ENCODE measurements at regions not wholly inside any gene's neighbourhood (a gene's known extent, or its start where the extent isn't known, plus 50 kb on each side); places are given as distances from the start of the nearest gene placed in this dataset.
"Not testable (repeated sequence)": the region's sequence is repeated elsewhere in the genome, so short reads cannot be mapped to it uniquely, and the experiment has no call there.

GRCh38 chrX:65851306-65851705 is 183.9 kb downstream of the MSN start:
- intact Hi-C loops (cut with micrococcal nuclease); H3K4me2 ChIP-seq (ENCODE audit: low read length); H3K36me3 ChIP-seq (ENCODE audit: control insufficient read depth in 1 of 2, insufficient read depth in 2 of 2, low read length in 2 of 2); DNase-seq (ENCODE audit: low read depth, low spot score); RAD21 ChIA-PET (ENCODE audit: low non-redundant PET in 1 of 2, low total read pairs in 2 of 2, uncharacterized antibody in 2 of 2, unreplicated experiment in 2 of 2); H3K4me3 ChIP-seq (replicated peaks in 1 of 2; ENCODE audit: low read depth in 1 of 2, low read length in 2 of 2); POLR2A ChIA-PET; H3K27ac ChIP-seq (ENCODE audit: low read depth, low read length); H4K20me1 ChIP-seq (ENCODE audit: insufficient read depth); H3K9me3 ChIP-seq (ENCODE audit: control insufficient read depth in 1 of 2, insufficient read depth in 1 of 2, low read depth in 1 of 2, low read length in 2 of 2); H3K9ac ChIP-seq (ENCODE audit: low read length); ATAC-seq; H3K79me2 ChIP-seq (ENCODE audit: insufficient read depth, low read length); BruUV-seq (replicated peaks); CTCF ChIA-PET; H2AFZ ChIP-seq (ENCODE audit: low read depth, low read length, poor library complexity, severe bottlenecking); H3K9me2 ChIP-seq (ENCODE audit: insufficient read depth); H3K27me3 ChIP-seq (ENCODE audit: insufficient read depth, low read length); H3K4me1 ChIP-seq (ENCODE audit: control insufficient read depth in 1 of 2, insufficient read depth in 2 of 2, low read length in 2 of 2): not testable (repeated sequence)

DNA sequence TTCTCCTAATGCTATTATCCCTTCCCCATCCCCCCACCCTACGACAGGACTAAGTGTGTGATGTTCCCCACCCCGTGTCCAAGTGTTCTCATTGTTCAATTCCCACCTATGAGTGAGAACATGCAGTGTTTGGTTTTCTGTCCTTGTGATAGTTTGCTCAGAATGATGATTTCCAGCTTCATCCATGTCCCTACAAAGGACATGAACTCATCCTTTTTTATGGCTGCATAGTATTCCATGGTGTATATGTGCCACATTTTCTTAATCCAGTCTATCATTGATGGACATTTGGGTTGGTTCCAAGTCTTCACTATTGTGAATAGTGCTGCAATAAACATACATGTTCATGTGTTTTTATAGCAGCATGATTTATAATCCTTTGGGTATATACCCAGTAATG is 183.4 kb downstream of the MSN start:
- H3K9ac ChIP-seq (ENCODE audit: low read length); H3K4me3 ChIP-seq (replicated peaks in 1 of 2; ENCODE audit: low read depth in 1 of 2, low read length in 2 of 2); POLR2A ChIA-PET; H3K79me2 ChIP-seq (ENCODE audit: insufficient read depth, low read length); H3K36me3 ChIP-seq (ENCODE audit: control insufficient read depth in 1 of 2, insufficient read depth in 2 of 2, low read length in 2 of 2); H3K4me1 ChIP-seq (ENCODE audit: control insufficient read depth in 1 of 2, insufficient read depth in 2 of 2, low read length in 2 of 2); H3K9me2 ChIP-seq (ENCODE audit: insufficient read depth); CTCF ChIA-PET; H3K27me3 ChIP-seq (ENCODE audit: insufficient read depth, low read length); H2AFZ ChIP-seq (ENCODE audit: low read depth, low read length, poor library complexity, severe bottlenecking); ATAC-seq; H3K4me2 ChIP-seq (ENCODE audit: low read length); H3K9me3 ChIP-seq (ENCODE audit: control insufficient read depth in 1 of 2, insufficient read depth in 1 of 2, low read depth in 1 of 2, low read length in 2 of 2); H3K27ac ChIP-seq (ENCODE audit: low read depth, low read length); intact Hi-C loops (cut with micrococcal nuclease); RAD21 ChIA-PET (ENCODE audit: low non-redundant PET in 1 of 2, low total read pairs in 2 of 2, uncharacterized antibody in 2 of 2, unreplicated experiment in 2 of 2); DNase-seq (ENCODE audit: low read depth, low spot score); BruUV-seq (replicated peaks); H4K20me1 ChIP-seq (ENCODE audit: insufficient read depth): not testable (repeated sequence)

- TF ChIP-seq, protein P1, sequence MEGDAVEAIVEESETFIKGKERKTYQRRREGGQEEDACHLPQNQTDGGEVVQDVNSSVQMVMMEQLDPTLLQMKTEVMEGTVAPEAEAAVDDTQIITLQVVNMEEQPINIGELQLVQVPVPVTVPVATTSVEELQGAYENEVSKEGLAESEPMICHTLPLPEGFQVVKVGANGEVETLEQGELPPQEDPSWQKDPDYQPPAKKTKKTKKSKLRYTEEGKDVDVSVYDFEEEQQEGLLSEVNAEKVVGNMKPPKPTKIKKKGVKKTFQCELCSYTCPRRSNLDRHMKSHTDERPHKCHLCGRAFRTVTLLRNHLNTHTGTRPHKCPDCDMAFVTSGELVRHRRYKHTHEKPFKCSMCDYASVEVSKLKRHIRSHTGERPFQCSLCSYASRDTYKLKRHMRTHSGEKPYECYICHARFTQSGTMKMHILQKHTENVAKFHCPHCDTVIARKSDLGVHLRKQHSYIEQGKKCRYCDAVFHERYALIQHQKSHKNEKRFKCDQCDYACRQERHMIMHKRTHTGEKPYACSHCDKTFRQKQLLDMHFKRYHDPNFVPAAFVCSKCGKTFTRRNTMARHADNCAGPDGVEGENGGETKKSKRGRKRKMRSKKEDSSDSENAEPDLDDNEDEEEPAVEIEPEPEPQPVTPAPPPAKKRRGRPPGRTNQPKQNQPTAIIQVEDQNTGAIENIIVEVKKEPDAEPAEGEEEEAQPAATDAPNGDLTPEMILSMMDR (IDR thresholded peaks at IDR 0.05 in 2 of 3, conservative IDR thresholded peaks at IDR 0.05 in 1 of 3; ENCODE audit: borderline replicate concordance in 1 of 3, insufficient read depth in 1 of 3, low read depth in 2 of 3, low read length in 2 of 3) = no peak
- H3K9me3 ChIP-seq (ENCODE audit: control insufficient read depth in 1 of 2, insufficient read depth in 1 of 2, low read depth in 1 of 2, low read length in 2 of 2) = no peaks in the 10 kb centered on the region
- intact Hi-C loops (cut with micrococcal nuclease) = no loop called here
- H2AFZ ChIP-seq (ENCODE audit: low read depth, low read length, poor library complexity, severe bottlenecking) = no peak overlapping the region
- no TSS peak for BruUV-seq (replicated peaks)
- no peaks in the 10 kb centered on the region for H3K4me1 ChIP-seq (ENCODE audit: control insufficient read depth in 1 of 2, insufficient read depth in 2 of 2, low read length in 2 of 2)
- H3K27me3 ChIP-seq (ENCODE audit: insufficient read depth, low read length) = no peaks in the 10 kb centered on the region
- DNase-seq (ENCODE audit: low read depth, low spot score) = no peak
- CTCF ChIA-PET = no interaction called here
- POLR2A ChIA-PET = no interaction called here
- H3K79me2 ChIP-seq (ENCODE audit: insufficient read depth, low read length) = no peaks in the 10 kb centered on the region
- H3K4me3 ChIP-seq (replicated peaks in 1 of 2; ENCODE audit: low read depth in 1 of 2, low read length in 2 of 2) = no peak overlapping the region
- H3K4me2 ChIP-seq (ENCODE audit: low read length) = no peak overlapping the region
- ATAC-seq = no peak
- H3K9ac ChIP-seq (ENCODE audit: low read length) = no peak overlapping the region
- H3K36me3 ChIP-seq (ENCODE audit: control insufficient read depth in 1 of 2, insufficient read depth in 2 of 2, low read length in 2 of 2) = no peaks in the 10 kb centered on the region
- RAD21 ChIA-PET (ENCODE audit: low non-redundant PET in 1 of 2, low total read pairs in 2 of 2, uncharacterized antibody in 2 of 2, unreplicated experiment in 2 of 2) = no interaction called here
- H3K9me2 ChIP-seq (ENCODE audit: insufficient read depth) = no peaks in the 10 kb centered on the region
- H3K27ac ChIP-seq (ENCODE audit: low read depth, low read length) = no peak overlapping the region
- H4K20me1 ChIP-seq (ENCODE audit: insufficient read depth) = no peaks in the 10 kb centered on the region
Observed at GRCh38 chrX:65846974-65847373, 179.5 kb downstream of the MSN start.
